GM19395 (cell line): ENCODE measurements at regions not wholly inside any gene's neighbourhood (a gene's known extent, or its start where the extent isn't known, plus 50 kb on each side); places are given as distances from the start of the nearest gene placed in this dataset.
"Not testable (repeated sequence)": the region's sequence is repeated elsewhere in the genome, so short reads cannot be mapped to it uniquely, and the experiment has no call there.

Experiments
- ATAC-seq: cut with Tn5 transposase; IDR thresholded peaks from one replicate; pipeline ENCODE4 v1.9.1; 2021; ENCODE audit warnings: mild to moderate bottlenecking, moderate library complexity; ENCODE audit not compliant: unreplicated experiment

GRCh38 chr2:12017499-12018157 lies 271.2 kb downstream of the LPIN1 start:
- no peak for ATAC-seq

GRCh38 chr2:12018726-12019125 lies 272.3 kb downstream of the LPIN1 start:
- not testable (repeated sequence) for ATAC-seq

- ATAC-seq: no peak
Measured at GRCh38 chr2:12020833-12021469, 274.5 kb downstream of the LPIN1 start.

DNA sequence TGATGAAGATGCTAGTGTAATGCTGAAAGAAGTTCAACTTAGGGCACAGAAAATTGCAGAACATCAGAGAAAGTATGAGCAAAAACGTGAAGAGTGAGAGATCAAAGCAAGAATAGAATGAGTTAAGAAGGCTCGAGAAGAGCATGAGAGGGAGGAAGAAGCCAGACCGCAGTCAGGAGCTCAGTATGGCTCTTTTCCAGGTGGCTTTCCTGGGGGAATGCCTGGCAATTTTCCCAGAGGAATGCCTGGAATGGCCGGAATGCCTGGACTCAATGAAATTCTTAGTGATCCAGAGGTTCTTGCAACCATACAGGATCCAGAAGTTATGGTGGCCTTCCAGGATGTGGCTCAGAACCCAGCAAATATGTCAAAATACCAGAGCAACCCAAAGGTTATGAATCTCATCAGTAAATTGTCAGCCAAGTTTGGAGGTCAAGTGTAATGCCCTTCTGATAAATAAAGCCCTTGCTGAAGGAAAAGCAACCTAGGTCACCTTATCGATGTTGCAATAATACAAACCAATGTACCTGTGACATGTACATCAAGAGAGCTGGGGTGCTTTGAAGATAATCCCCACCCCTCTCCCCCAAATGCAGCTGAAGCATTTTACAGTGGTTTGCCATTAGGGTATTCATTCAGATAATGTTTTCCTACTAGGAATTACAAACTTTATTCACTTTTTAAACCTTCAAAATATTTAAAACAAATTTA lies 277.9 kb downstream of the LPIN1 start:
- not testable (repeated sequence) for ATAC-seq

- no peak for ATAC-seq
Measured at GRCh38 chr2:12027136-12027535, 280.7 kb downstream of the LPIN1 start.

DNA sequence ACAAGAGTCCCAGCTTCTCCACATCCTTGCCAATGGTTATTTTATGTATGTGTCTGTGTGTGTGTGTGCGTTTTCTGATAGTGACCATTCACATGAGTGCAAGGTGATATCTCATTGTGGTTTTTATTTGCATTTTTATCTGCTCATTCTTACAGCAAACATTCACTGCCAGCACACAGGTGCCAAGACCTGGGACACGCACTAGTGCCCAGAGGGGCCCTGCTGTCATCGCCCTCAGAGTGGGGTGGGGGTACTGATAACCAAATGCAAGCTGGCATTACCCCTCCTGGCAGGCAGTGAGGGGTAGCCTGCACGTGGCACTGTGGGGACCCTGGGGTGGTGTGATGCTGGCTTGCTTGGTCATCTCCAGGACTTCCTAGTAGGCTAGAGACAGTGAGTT lies 285.4 kb downstream of the LPIN1 start:
- ATAC-seq: peak; percentile 17

GRCh38 chr2:12032398-12032797 lies 286.0 kb downstream of the LPIN1 start:
- ATAC-seq: peak; percentile 71

- ATAC-seq: no peak
Measured at GRCh38 chr2:12032975-12033374, 286.5 kb downstream of the LPIN1 start.

DNA sequence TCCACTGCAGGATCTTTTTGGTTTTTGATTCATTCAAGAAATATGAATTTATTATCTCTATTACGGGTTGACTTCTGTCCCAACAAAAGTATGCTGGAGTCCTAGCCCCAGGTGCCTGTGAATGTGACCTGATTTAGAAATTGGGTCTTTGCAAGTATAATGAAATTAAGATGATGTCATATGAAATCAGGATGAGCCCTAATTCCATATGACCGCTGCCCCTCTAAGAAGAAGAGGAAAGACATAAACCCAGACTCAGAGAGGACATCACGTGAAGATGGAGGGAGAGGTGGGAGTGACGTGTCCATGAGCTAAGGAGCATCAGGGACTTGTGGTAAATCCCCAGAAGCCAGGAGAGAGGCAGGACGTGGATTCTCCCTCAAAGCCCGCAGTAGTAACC lies 287.1 kb downstream of the LPIN1 start:
- ATAC-seq: no peak

DNA sequence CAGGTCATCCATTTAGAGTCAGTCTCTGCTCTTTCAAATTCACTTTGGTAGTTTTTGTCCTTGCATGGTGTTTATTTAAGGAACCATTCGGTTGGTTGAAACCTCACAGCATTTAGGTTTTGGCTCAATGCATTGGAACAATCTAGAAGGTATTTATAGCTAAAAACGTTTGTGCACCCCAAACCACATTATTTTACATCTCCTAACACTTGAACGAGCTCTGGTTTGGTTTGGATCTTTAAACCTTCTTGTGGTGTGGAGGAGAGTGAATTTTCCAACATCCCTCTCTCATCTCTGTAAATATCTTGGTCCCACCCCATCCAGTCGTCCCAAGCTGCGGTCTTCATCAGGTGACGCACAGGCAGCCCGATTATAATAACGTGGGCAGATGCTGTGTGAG lies 287.9 kb downstream of the LPIN1 start:
- no peak for ATAC-seq

- no peak for ATAC-seq
Measured at GRCh38 chr2:12035029-12035720, 288.7 kb downstream of the LPIN1 start.

GRCh38 chr2:12035956-12036639 lies 289.7 kb downstream of the LPIN1 start:
- ATAC-seq: no peak

DNA sequence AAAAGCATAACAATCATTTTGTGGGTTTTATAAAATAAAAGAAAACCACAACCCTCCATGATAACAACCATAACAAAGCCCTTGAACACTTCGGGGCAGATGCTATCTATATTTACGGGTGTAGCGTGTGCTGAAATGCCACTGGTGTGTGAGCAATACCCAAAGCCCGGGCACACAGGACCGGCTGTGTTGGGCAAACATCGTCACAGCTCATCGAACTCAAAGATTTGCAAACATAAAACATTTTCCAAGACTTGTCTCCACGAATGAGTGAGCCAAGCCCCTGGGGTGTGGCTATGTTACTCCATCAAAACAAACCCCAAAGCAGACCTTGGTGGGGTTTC lies 290.2 kb downstream of the LPIN1 start:
- ATAC-seq: no peak

- no peak for ATAC-seq
Measured at GRCh38 chr2:12037301-12037700, 290.9 kb downstream of the LPIN1 start.

- ATAC-seq: no peak
Measured at GRCh38 chr2:12041236-12041635, 294.8 kb downstream of the LPIN1 start.

- ATAC-seq: no peak
Measured at GRCh38 chr2:12043131-12043530, 296.7 kb downstream of the LPIN1 start.

DNA sequence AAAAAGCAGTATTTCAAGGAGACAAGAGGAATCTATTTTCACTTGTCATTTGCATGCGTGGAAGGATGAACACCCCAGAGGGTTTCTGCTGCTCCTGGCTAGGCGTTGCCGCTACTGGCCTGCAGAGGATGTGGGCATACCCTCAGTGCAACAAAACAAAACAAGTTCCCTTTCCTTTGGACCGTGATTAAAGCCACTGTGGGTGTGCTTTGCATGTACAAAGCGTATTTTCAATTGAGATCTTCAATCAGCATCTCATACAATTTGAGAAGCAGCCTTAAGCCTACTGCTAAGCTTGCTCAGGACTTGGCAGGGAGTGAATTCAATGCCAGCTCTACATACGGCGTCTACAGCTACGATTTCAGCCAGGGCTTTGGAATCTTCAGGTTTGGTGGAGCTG lies 298.4 kb downstream of the LPIN1 start:
- peak; percentile 56 for ATAC-seq

DNA sequence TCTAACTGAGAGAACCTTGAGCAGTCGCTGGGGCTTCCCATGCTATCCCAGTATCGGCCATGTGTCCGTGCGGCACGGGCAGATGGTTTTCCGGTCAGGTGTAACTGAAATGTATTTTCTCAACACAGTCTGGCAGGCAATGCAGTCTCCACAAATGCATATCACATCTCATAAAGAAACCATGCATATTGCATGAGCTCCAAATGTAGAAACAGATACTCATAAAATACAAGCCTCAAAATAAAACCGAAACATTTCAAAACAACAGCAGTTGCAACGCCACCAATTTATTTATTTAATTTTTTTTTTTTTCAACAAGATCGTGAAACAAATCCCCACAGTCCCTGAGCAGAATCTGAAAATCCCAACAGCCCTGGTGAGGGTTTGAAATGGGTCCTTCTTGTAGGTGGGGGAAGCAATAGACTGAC lies 299.4 kb downstream of the LPIN1 start:
- ATAC-seq: peak; percentile 68

- no peak for ATAC-seq
Measured at GRCh38 chr2:12046641-12047040, 300.2 kb downstream of the LPIN1 start.

DNA sequence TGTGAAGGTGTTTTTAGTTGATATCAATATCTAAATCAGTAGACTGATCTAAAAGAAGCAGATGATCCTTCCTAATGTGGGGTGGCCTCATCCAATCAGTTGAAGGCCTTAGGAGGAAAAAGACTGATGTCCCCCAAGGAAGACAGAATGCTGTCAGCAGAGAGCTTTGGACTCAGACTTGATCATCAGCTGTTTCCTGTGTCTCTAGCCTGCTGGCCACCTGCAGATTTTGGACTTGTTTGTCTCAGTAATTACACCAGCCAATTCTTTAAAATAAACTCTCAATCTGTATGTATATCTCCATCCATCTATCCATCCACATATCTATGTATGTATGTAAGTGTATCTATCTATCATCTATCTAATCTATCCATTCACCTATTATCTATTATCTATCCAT lies 301.3 kb downstream of the LPIN1 start:
- ATAC-seq: no peak

DNA sequence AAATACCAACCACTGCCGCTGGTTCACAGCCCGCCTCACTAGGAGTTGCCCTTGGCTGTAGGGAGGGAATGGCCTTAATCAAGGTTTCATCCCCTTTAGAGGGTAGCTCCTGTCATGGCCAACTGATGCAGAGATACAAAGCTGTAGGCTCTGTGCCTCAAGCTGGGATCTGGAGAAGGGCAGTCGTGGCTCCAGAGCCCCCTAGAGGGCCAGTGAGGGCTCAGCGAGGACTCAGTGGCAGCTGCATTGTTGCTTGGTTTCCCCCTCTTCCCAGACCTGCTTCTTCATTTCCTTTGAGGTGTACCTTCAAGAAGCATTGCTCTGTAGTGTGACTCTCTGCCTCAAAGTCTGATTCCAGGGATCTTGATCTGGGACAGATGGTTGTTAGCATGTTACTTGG lies 302.1 kb downstream of the LPIN1 start:
- no peak for ATAC-seq
